ENCODE measurements at regions not wholly inside any gene's neighbourhood (a gene's known extent, or its start where the extent isn't known, plus 50 kb on each side); places are given as distances from the start of the nearest gene placed in this dataset.

DNA sequence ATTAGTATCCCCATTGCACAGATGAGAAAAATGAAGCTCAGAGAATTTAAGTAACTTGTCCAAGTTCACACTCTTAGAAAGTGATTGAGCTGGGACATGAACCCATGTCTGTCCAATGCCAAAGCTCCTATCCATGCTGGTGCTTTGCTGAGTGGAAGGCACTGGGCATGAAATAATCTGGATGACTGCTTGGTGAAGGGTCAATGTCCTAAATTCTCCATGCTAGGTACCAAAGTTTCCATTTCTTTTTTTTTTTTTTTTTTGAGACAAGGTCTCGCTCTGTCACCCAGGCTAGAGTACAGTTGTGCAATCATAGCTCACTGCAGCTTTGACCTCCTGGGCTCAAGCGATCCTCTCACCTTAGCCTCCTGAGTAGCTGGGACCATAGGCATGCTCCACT, 153.6 kb upstream of the ERCC4 start:
- Histone ChIP-seq H3K27ac (no peak overlapping the region), H3K27me3 (no peaks in the 10 kb centered on the region)

DNA sequence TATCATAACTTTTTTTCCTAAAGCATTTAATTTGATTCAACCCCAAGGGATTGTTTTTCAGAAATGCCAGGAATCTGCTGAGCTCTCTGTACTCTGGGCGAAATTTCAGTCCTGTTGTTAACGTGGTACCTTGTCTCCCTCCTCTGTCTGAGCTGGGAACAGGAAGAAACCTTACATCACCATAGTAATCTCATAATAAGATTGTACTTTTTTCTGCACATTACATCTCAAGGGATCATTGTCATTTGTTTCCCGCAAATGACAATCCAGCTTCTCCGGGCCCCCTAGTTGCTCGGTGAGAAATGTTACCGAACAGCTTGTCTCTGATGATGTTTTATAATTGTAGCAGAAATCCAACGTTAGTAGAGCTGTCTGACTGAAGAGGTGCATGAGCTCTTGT, 152.7 kb upstream of the ERCC4 start:
- Histone ChIP-seq H3K36me3 (no peaks in the 10 kb centered on the region), H3K4me3 (no peak overlapping the region), H3K27me3 (no peaks in the 10 kb centered on the region), H3K9ac (no peak overlapping the region), H4K20me1 (no peaks in the 10 kb centered on the region), H3K27ac (no peak overlapping the region), H3K9me3 (replicated peaks in 1 of 11) (no peaks in the 10 kb centered on the region), H3K4me1 (no peaks in the 10 kb centered on the region), H3K4me2 (no peak overlapping the region)
- no peak for TF ChIP-seq Cebpa-rat (IDR thresholded peaks at IDR 0.05)

More for the DNA sequence above, 153.6 kb upstream of the ERCC4 start:
- H3K9ac ChIP-seq, result no peak overlapping the region
- H3K36me3 ChIP-seq, result no peaks in the 10 kb centered on the region
- H3K9me3 ChIP-seq (replicated peaks in 1 of 11), result no peaks in the 10 kb centered on the region
- H3K4me2 ChIP-seq, result no peak overlapping the region
- H4K20me1 ChIP-seq, result no peaks in the 10 kb centered on the region
- no peak overlapping the region for H3K4me3 ChIP-seq
- no peaks in the 10 kb centered on the region for H3K4me1 ChIP-seq
- TF ChIP-seq Cebpa-rat (IDR thresholded peaks at IDR 0.05), result 0 out of 22 replicates have a peak, but pooled peaks of 1 of the 11 experiments have one; percentile 16

DNA sequence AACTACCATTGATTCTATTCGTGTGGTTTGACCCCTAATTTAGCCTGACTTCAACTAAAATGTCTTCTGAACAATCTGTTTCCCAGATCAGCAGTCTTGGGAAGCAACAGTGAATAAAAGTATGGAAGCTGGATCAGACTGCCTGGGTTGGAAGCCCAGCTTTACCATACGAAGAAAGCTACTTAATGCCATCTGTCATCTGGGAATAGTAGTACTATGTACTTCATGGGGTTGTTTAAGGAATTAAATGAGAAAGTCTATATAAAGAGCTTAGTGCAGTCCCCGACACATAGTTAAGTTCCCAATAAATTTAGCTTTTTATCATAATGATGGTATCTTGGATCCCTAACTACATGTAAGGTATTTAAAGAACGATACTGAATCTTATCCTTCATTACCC, 151.5 kb upstream of the ERCC4 start:
- no peaks in the 10 kb centered on the region for H3K4me1 ChIP-seq
- H3K9ac ChIP-seq, result no peak overlapping the region
- no peak overlapping the region for H3K4me3 ChIP-seq
- no peaks in the 10 kb centered on the region for H3K27me3 ChIP-seq
- H3K36me3 ChIP-seq, result no peaks in the 10 kb centered on the region
- no peak overlapping the region for H3K27ac ChIP-seq
- no peak overlapping the region for H3K4me2 ChIP-seq
- H3K9me3 ChIP-seq (replicated peaks in 1 of 11), result no peaks in the 10 kb centered on the region
- no peaks in the 10 kb centered on the region for H4K20me1 ChIP-seq
- TF ChIP-seq Cebpa-rat (IDR thresholded peaks at IDR 0.05), result no peak

DNA sequence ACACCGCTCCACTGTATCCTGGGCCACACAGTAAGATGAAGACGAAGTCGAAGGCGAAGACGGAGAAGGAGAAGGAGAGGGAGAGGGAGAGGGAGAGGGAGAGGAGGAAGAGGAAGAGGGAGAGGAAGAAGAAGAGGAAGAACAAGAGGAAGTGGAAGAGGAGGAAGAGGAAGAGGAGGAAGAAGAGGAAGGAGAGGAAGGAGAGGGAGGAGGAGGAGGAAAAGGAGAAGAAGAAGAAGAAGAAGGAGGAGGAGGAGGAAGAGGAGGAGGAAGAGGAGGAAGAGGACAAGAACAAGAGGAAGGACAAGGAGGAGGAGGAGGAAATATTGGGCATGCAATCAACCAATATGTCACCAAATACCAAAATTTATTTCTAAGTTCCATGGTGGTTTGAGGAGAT, 149.5 kb upstream of the ERCC4 start:
- H3K9ac ChIP-seq, result no peak overlapping the region
- H3K4me2 ChIP-seq, result no peak overlapping the region
- no peaks in the 10 kb centered on the region for H3K36me3 ChIP-seq
- no peak overlapping the region for H3K27ac ChIP-seq
- TF ChIP-seq Cebpa-rat (IDR thresholded peaks at IDR 0.05), result no peak
- no peaks in the 10 kb centered on the region for H3K27me3 ChIP-seq
- no peak overlapping the region for H3K4me3 ChIP-seq
- H4K20me1 ChIP-seq, result no peaks in the 10 kb centered on the region
- peaks cover 0 to 5% (median 2%) of the 10 kb centered on the region in 11 experiments; a peak in 8 of 22 replicates for H3K9me3 ChIP-seq (replicated peaks in 1 of 11)
- H3K4me1 ChIP-seq, result no peaks in the 10 kb centered on the region

DNA sequence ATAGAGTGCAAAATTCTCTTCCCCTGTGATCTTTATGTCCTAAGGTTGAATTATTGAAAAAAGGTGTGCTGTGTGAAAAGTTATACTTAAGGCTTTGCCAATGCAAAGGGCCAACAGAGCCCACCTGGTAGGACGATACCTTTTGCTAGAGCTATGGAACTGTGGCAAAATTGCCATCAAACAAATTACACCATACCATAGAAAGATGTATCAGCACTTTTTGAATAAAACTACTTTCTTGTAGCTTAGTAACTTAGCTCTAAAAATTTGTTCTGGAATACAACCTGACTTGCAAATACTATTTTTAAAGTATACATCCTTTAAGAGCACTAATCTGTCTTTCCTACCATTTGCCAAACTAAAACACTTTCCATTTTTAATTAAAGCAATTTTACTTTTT, 147.2 kb upstream of the ERCC4 start:
- H3K4me1 ChIP-seq, result no peaks in the 10 kb centered on the region
- no peaks in the 10 kb centered on the region for H3K27me3 ChIP-seq
- peaks cover 0 to 19% (median 5%) of the 10 kb centered on the region in 11 experiments; a peak in 9 of 22 replicates for H3K9me3 ChIP-seq (replicated peaks in 1 of 11)
- H3K27ac ChIP-seq, result no peak overlapping the region
- no peaks in the 10 kb centered on the region for H3K36me3 ChIP-seq
- no peak overlapping the region for H3K9ac ChIP-seq
- no peaks in the 10 kb centered on the region for H4K20me1 ChIP-seq
- H3K4me2 ChIP-seq, result no peak overlapping the region
- TF ChIP-seq Cebpa-rat (IDR thresholded peaks at IDR 0.05), result no peak
- H3K4me3 ChIP-seq, result no peak overlapping the region

DNA sequence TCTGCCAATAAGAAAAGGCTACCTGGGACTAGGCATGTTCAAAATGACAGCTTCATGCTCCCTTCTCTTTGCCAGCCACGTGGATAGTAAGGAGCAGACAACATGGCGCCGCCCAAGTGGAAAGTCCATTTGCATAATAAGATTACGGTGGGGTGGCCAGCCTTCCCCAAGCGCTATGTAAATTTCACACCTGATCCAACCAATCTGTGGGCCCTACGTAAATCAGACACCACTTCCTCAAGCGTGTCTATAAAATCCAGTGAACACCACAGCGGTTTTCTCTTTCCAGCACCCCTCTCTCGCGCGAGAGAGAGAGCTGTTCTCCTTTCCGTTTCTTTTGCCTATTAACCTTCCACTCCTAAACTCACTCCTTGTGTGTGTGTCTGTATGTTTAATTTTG, 140.3 kb upstream of the ERCC4 start:
- H3K9ac ChIP-seq, result no peak overlapping the region
- H3K4me1 ChIP-seq, result peaks cover 0 to 24% (median 19%) of the 10 kb centered on the region in 10 experiments; a peak in 14 of 20 replicates
- no peak overlapping the region for H3K4me2 ChIP-seq
- H3K27ac ChIP-seq, result no peak overlapping the region
- H4K20me1 ChIP-seq, result no peaks in the 10 kb centered on the region
- H3K36me3 ChIP-seq, result no peaks in the 10 kb centered on the region
- no peak for TF ChIP-seq Cebpa-rat (IDR thresholded peaks at IDR 0.05)
- peaks cover 12 to 42% (median 26%) of the 10 kb centered on the region in 11 experiments; a peak in 21 of 22 replicates for H3K9me3 ChIP-seq (replicated peaks in 1 of 11)
- no peak overlapping the region for H3K4me3 ChIP-seq
- H3K27me3 ChIP-seq, result no peaks in the 10 kb centered on the region

DNA sequence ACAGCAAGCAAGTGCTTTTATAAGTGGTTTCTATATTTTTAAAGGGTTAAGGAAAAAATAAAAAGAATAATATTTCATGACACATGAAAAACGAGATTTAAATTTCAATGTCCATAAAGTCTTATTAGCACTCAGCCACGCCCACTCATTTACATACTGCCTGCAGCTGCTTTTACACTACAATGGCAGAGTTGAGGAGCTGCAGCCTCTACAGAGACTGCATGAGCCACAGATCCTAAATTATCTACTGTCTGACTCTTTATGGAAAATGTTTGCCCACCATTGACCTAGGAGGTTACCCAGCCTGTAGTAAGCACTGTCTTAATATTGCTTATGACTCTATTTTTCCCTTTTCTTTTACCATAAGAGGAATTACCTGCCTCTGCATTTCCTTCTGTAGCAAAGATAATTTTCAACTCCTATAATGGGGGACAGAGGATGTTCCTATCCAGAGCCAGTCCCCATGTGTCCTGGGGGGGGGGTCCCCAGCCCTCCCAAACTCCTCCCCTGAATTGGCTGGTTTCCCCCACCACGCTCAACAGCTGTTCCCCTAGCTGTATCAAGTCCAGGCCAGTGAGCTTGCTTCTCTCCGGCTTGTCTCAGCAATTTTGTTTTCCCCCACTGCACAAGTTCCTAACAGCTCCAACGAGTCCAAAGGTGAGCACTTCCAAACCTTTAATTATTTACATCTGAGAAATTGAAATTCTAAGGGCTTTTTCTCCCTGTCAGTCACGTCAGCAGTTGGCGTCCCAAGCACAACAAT, 139.4 kb upstream of the ERCC4 start:
- TF ChIP-seq Cebpa-rat (IDR thresholded peaks at IDR 0.05), result no peak
- Histone ChIP-seq H3K27ac (no peak overlapping the region), H3K36me3 (no peaks in the 10 kb centered on the region), H3K27me3 (no peaks in the 10 kb centered on the region), H3K4me1 (peaks cover 0 to 24% (median 19%) of the 10 kb centered on the region in 10 experiments; a peak in 14 of 20 replicates), H3K9ac (no peak overlapping the region), H3K4me3 (no peak overlapping the region), H3K4me2 (peak overlapping the region in 7 of 11 experiments; percentile 64 to 83 (median 70); a peak in 11 of 22 replicates), H4K20me1 (no peaks in the 10 kb centered on the region), H3K9me3 (replicated peaks in 1 of 11) (peaks cover 15 to 40% (median 25%) of the 10 kb centered on the region in 11 experiments; a peak in 21 of 22 replicates)

DNA sequence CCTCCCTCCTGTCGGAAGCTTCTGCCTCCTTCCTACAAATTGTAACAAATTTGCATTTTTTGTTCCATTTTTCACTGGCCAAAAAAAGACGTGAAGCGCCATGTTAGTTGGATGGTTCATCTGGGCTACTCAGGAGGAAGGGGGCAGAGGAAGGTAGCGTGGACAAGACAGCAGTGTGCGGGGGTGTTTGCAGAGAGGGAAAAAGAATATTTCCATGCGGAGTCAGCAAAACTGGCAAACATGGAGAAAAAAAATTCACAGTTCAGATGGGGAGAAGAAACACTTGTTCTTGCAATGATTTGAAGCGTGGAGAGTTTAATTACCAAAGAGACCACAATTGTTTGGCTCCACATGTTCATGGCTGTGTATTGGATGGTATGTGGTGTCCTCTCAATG, 138.8 kb upstream of the ERCC4 start:
- Histone ChIP-seq H3K4me3 (no peak overlapping the region), H3K9ac (no peak overlapping the region), H3K27me3 (no peaks in the 10 kb centered on the region), H3K4me2 (peak overlapping the region in 7 of 11 experiments; percentile 64 to 83 (median 70); a peak in 14 of 22 replicates), H3K36me3 (no peaks in the 10 kb centered on the region), H4K20me1 (no peaks in the 10 kb centered on the region), H3K4me1 (peaks cover 0 to 24% (median 19%) of the 10 kb centered on the region in 10 experiments; a peak in 14 of 20 replicates), H3K9me3 (replicated peaks in 1 of 11) (peaks cover 15 to 37% (median 21%) of the 10 kb centered on the region in 11 experiments; a peak in 20 of 22 replicates), H3K27ac (no peak overlapping the region)
- no peak for TF ChIP-seq Cebpa-rat (IDR thresholded peaks at IDR 0.05)

DNA sequence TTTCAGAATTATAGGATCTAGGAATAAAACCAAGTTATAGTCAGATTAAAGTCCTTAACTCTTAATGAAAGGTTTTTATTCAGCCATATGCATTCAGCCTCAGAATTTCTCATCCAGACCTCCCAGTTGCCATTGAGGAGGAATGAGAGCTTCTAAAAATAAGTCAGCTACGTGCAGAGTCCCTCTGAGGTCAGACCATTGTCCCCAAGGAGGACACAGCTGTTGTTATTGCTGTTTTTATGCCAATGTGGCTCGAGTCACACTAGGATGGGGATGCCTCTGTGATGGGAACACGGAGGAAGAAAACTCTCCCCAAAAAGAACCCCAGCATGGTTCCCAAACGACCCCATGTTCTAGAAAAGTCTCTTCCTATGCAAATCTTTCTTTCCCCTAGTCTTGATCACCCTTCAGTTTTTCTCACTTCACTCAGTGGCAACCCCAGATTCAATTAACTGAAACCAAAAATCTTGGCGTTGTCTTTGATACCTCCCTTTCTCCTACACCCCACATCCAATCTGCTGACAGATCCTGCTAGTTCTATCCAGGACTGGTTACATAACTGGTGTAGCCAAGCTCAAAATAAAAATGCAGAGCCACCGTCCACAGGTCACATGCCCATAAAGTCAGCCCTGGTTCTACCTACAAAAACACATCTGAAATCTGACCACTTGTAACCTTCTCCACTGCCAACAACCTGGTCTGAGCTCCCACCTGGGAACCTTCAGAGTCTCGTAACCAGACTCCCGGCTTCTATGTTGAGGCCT, 138.2 kb upstream of the ERCC4 start:
- Histone ChIP-seq H3K36me3 (no peaks in the 10 kb centered on the region), H3K9ac (no peak overlapping the region), H3K27me3 (no peaks in the 10 kb centered on the region), H3K4me3 (no peak overlapping the region), H4K20me1 (no peaks in the 10 kb centered on the region), H3K4me1 (peaks cover 0 to 24% (median 19%) of the 10 kb centered on the region in 10 experiments; a peak in 14 of 20 replicates), H3K4me2 (peak overlapping the region in 8 of 11 experiments; percentile 45 to 83 (median 70); a peak in 15 of 22 replicates), H3K27ac (no peak overlapping the region), H3K9me3 (replicated peaks in 1 of 11) (peaks cover 13 to 31% (median 18%) of the 10 kb centered on the region in 11 experiments; a peak in 20 of 22 replicates)
- TF ChIP-seq Cebpa-rat (IDR thresholded peaks at IDR 0.05), result no peak

Measured in BLaER1 treated with 17β-estradiol and CSF1 and Interleukin-3, amounts not matched to agents 10 nM and 100 nM (cell line).